HG03196 (cell line): ENCODE measurements at regions not wholly inside any gene's neighbourhood (a gene's known extent, or its start where the extent isn't known, plus 50 kb on each side); places are given as distances from the start of the nearest gene placed in this dataset.

Source experiments
- ATAC-seq: cut with Tn5 transposase; IDR thresholded peaks from one replicate; pipeline ENCODE4 v1.9.1; 2021; ENCODE audit not compliant: unreplicated experiment

GRCh38 chr1:56395776-56396175, 183.6 kb downstream of the PLPP3 start:
- ATAC-seq: no peak

- no peak for ATAC-seq
Observed at GRCh38 chr1:56394298-56394697, 185.1 kb downstream of the PLPP3 start.

- ATAC-seq: no peak
Observed at GRCh38 chr1:56390934-56391731, 188.2 kb downstream of the PLPP3 start.

- no peak for ATAC-seq
Observed at GRCh38 chr1:56390232-56390867, 189.0 kb downstream of the PLPP3 start.

GRCh38 chr1:56389813-56390212, 189.6 kb downstream of the PLPP3 start:
- ATAC-seq: no peak

GRCh38 chr1:56387071-56387740, 192.2 kb downstream of the PLPP3 start:
- ATAC-seq: no peak

- ATAC-seq: no peak
Observed at GRCh38 chr1:56385314-56385713, 194.0 kb downstream of the PLPP3 start.

- no peak for ATAC-seq
Observed at GRCh38 chr1:56382929-56383328, 196.4 kb downstream of the PLPP3 start.

- ATAC-seq: no peak
Observed at GRCh38 chr1:56380531-56380930, 198.8 kb downstream of the PLPP3 start.

- no peak for ATAC-seq
Observed at GRCh38 chr1:56378341-56379070, 200.9 kb downstream of the PLPP3 start.

- ATAC-seq: no peak
Observed at GRCh38 chr1:56377431-56377830, 201.9 kb downstream of the PLPP3 start.

- ATAC-seq: no peak
Observed at GRCh38 chr1:56376188-56376984, 203.0 kb downstream of the PLPP3 start.

GRCh38 chr1:56375326-56375804, 204.0 kb downstream of the PLPP3 start:
- no peak for ATAC-seq

GRCh38 chr1:56374026-56374974, 205.1 kb downstream of the PLPP3 start:
- ATAC-seq: no peak

- ATAC-seq: no peak
Observed at GRCh38 chr1:56370513-56370912, 208.8 kb downstream of the PLPP3 start.

- no peak for ATAC-seq
Observed at GRCh38 chr1:56363007-56363770, 216.2 kb downstream of the PLPP3 start.

- no peak for ATAC-seq
Observed at GRCh38 chr1:56360021-56360420, 219.3 kb downstream of the PLPP3 start.

- no peak for ATAC-seq
Observed at GRCh38 chr1:56359056-56359455, 220.3 kb downstream of the PLPP3 start.
